ENCODE measurements at regions not wholly inside any gene's neighbourhood (a gene's known extent, or its start where the extent isn't known, plus 50 kb on each side); places are given as distances from the start of the nearest gene placed in this dataset.

DNA sequence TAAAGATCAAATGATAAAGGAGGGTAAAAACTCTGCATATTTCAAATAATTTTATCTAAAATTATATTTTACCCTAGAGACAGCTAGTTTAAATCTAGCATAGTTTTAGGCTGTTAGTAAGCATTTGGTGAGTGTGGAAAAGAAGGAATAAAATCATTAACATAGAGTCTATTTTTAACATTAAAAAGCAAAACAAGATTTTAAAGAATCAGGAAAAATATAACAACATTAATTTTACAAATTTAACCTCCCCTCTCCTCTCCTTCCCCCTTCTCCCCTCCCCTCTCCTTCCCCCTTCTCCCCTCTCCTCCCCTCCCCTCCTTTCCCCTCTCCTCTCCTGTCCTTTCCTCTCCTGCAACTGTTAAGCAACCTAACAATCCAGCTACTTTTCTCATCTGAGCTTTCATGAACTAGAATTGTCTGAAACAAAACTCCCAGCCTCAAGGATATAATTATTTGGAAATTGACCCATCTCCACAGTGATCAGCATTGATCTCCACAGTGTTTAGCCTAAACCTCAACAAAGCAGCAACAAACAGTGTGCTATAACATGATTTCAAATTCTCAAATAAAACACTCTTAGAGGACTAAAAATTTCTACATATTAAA is 293.2 kb downstream of the PPP1R3A start:
- H3K18ac ChIP-seq (ENCODE audit: low read length) = no peak overlapping the region
- H2BK12ac ChIP-seq (ENCODE audit: low read length) = no peak overlapping the region
- H3K27me3 ChIP-seq (ENCODE audit: insufficient read depth, low read length) = no peaks in the 10 kb centered on the region
- H4K91ac ChIP-seq (ENCODE audit: low read depth, low read length) = no peak overlapping the region
- no peak for DNase-seq
- H4K8ac ChIP-seq (ENCODE audit: low read depth, low read length) = no peak overlapping the region
- no peak overlapping the region for H2BK5ac ChIP-seq (ENCODE audit: low read depth, low read length, poor library complexity)
- H3K27ac ChIP-seq (ENCODE audit: low read depth, low read length) = no peak overlapping the region
- H3K79me1 ChIP-seq (ENCODE audit: low read length) = no peaks in the 10 kb centered on the region
- no peak overlapping the region for H4K12ac ChIP-seq (ENCODE audit: low read depth, low read length)
- H2AK5ac ChIP-seq (ENCODE audit: low read length) = no peak overlapping the region
- H3K14ac ChIP-seq (ENCODE audit: low read length) = no peak overlapping the region
- no peaks in the 10 kb centered on the region for H3K4me1 ChIP-seq (ENCODE audit: control insufficient read depth in 1 of 2, insufficient read depth in 2 of 2, low read length in 2 of 2)
- no peaks in the 10 kb centered on the region for H3K9me3 ChIP-seq (ENCODE audit: insufficient read depth, low read depth, low read length)
- no peak overlapping the region for H2AFZ ChIP-seq (ENCODE audit: insufficient read depth, low read length, poor library complexity)
- no peak overlapping the region for H2BK120ac ChIP-seq (ENCODE audit: insufficient read depth, low read length, poor library complexity)
- no peak overlapping the region for H3K4ac ChIP-seq (ENCODE audit: low read depth, low read length)
- H3K36me3 ChIP-seq (ENCODE audit: control insufficient read depth in 1 of 2, insufficient read depth in 2 of 2, low read length in 2 of 2) = no peaks in the 10 kb centered on the region
- H3K4me2 ChIP-seq (ENCODE audit: low read length) = no peak overlapping the region
- H3K4me3 ChIP-seq (ENCODE audit: low read depth, low read length) = no peak overlapping the region
- H3K23ac ChIP-seq (ENCODE audit: low read length) = no peak overlapping the region
- no peaks in the 10 kb centered on the region for H3K79me2 ChIP-seq (ENCODE audit: control insufficient read depth, insufficient read depth, low read length, poor library complexity)
- H3K9ac ChIP-seq (ENCODE audit: low read length) = no peak overlapping the region

DNA sequence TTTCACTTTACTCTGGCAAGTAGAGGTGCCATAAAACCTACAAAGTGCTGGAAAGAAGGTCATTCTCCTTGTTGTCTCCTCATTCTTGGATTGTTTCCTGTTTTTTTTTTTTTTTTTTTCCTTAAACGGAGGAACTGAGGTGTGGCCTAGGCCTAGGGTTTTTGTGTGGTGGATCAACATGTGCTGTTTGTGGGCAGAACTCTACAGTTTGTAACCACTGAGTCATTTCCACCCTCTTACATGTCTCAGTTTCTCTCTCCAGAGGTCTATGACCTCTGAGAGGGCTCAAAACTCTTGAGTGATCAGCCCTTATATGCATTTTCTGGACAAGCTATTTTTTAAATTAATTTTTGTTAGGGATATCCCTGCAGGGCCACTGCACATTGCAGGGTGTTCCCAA is 296.0 kb downstream of the PPP1R3A start:
- Histone ChIP-seq H3K4me2 (ENCODE audit: low read length) (no peak overlapping the region), H3K18ac (ENCODE audit: low read length) (no peak overlapping the region), H3K79me2 (ENCODE audit: control insufficient read depth, insufficient read depth, low read length, poor library complexity) (no peaks in the 10 kb centered on the region), H2BK12ac (ENCODE audit: low read length) (no peak overlapping the region), H3K4me3 (ENCODE audit: low read depth, low read length) (no peak overlapping the region), H3K9me3 (ENCODE audit: insufficient read depth, low read depth, low read length) (no peaks in the 10 kb centered on the region), H4K91ac (ENCODE audit: low read depth, low read length) (no peak overlapping the region), H3K9ac (ENCODE audit: low read length) (no peak overlapping the region), H3K79me1 (ENCODE audit: low read length) (no peaks in the 10 kb centered on the region), H2AFZ (ENCODE audit: insufficient read depth, low read length, poor library complexity) (no peak overlapping the region), H3K27me3 (ENCODE audit: insufficient read depth, low read length) (no peaks in the 10 kb centered on the region), H4K12ac (ENCODE audit: low read depth, low read length) (no peak overlapping the region), H3K23ac (ENCODE audit: low read length) (no peak overlapping the region), H3K14ac (ENCODE audit: low read length) (no peak overlapping the region), H3K4me1 (ENCODE audit: control insufficient read depth in 1 of 2, insufficient read depth in 2 of 2, low read length in 2 of 2) (no peaks in the 10 kb centered on the region), H4K8ac (ENCODE audit: low read depth, low read length) (no peak overlapping the region), H2BK120ac (ENCODE audit: insufficient read depth, low read length, poor library complexity) (no peak overlapping the region), H3K4ac (ENCODE audit: low read depth, low read length) (no peak overlapping the region), H3K27ac (ENCODE audit: low read depth, low read length) (no peak overlapping the region), H2BK5ac (ENCODE audit: low read depth, low read length, poor library complexity) (no peak overlapping the region), H2AK5ac (ENCODE audit: low read length) (no peak overlapping the region), H3K36me3 (ENCODE audit: control insufficient read depth in 1 of 2, insufficient read depth in 2 of 2, low read length in 2 of 2) (no peaks in the 10 kb centered on the region)
- DNase-seq = no peak
- no CpG with 5 or more reads among the region's 1 CpG for WGBS (ENCODE audit: extremely low coverage, insufficient coverage, insufficient read length)

DNA sequence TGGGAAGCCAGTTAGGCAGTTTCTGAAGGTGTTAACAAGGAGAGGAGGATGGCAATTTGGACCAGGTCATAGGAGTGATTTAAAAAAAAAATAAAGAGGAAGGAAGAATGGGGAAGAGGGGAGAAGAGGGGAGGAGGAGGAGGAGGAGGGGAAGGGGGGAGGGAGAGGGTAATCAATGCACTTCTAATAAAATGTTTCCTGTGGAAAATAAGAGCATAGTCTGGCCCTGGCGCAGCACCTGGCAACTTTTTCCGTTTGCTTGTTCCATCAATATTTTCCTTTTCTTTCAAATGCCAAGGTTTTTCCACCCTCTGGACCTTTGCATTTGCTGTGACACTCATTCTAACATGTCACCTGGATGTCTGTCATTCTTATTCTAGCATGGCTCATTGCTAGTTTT is 308.2 kb downstream of the PPP1R3A start:
- no peak overlapping the region for H3K9ac ChIP-seq (ENCODE audit: low read length)
- H2BK12ac ChIP-seq (ENCODE audit: low read length) = no peak overlapping the region
- no peak overlapping the region for H2BK5ac ChIP-seq (ENCODE audit: low read depth, low read length, poor library complexity)
- H3K4me2 ChIP-seq (ENCODE audit: low read length) = no peak overlapping the region
- no peaks in the 10 kb centered on the region for H3K79me2 ChIP-seq (ENCODE audit: control insufficient read depth, insufficient read depth, low read length, poor library complexity)
- H3K14ac ChIP-seq (ENCODE audit: low read length) = no peak overlapping the region
- no peak overlapping the region for H2AK5ac ChIP-seq (ENCODE audit: low read length)
- H3K4ac ChIP-seq (ENCODE audit: low read depth, low read length) = no peak overlapping the region
- H2AFZ ChIP-seq (ENCODE audit: insufficient read depth, low read length, poor library complexity) = no peak overlapping the region
- H3K79me1 ChIP-seq (ENCODE audit: low read length) = no peaks in the 10 kb centered on the region
- no peak overlapping the region for H3K18ac ChIP-seq (ENCODE audit: low read length)
- no peaks in the 10 kb centered on the region for H3K36me3 ChIP-seq (ENCODE audit: control insufficient read depth in 1 of 2, insufficient read depth in 2 of 2, low read length in 2 of 2)
- no peak overlapping the region for H4K91ac ChIP-seq (ENCODE audit: low read depth, low read length)
- H4K12ac ChIP-seq (ENCODE audit: low read depth, low read length) = no peak overlapping the region
- DNase-seq = no peak
- H2BK120ac ChIP-seq (ENCODE audit: insufficient read depth, low read length, poor library complexity) = no peak overlapping the region
- no peak overlapping the region for H3K27ac ChIP-seq (ENCODE audit: low read depth, low read length)
- H3K4me1 ChIP-seq (ENCODE audit: control insufficient read depth in 1 of 2, insufficient read depth in 2 of 2, low read length in 2 of 2) = no peaks in the 10 kb centered on the region
- no peaks in the 10 kb centered on the region for H3K9me3 ChIP-seq (ENCODE audit: insufficient read depth, low read depth, low read length)
- H3K23ac ChIP-seq (ENCODE audit: low read length) = no peak overlapping the region
- H3K27me3 ChIP-seq (ENCODE audit: insufficient read depth, low read length) = no peaks in the 10 kb centered on the region
- H3K4me3 ChIP-seq (ENCODE audit: low read depth, low read length) = no peak overlapping the region
- no CpG with 5 or more reads among the region's 2 CpGs for WGBS (ENCODE audit: extremely low coverage, insufficient coverage, insufficient read length)
- H4K8ac ChIP-seq (ENCODE audit: low read depth, low read length) = no peak overlapping the region

DNA sequence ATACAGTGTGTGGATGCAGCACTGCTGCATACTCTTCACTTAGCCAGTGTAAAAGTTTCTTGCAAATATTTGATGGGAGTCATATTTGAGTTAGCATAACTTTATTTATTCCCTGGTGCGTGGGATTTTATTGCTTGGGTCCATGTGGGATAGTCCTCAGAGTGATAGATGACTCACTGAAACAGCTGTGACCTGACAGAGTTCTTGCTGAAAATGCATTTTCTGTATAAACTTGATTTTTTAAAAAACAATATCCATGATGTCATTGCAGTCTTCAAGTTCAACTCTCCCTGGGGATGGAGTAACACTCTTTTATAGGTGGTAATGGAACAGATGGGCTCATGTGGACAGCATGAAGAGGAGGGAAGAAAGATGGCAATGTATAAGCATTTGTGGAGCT is 310.0 kb downstream of the PPP1R3A start:
- H3K4me3 ChIP-seq (ENCODE audit: low read depth, low read length) = no peak overlapping the region
- no peak overlapping the region for H3K9ac ChIP-seq (ENCODE audit: low read length)
- no peak overlapping the region for H3K14ac ChIP-seq (ENCODE audit: low read length)
- no peak overlapping the region for H3K27ac ChIP-seq (ENCODE audit: low read depth, low read length)
- no peak overlapping the region for H2BK5ac ChIP-seq (ENCODE audit: low read depth, low read length, poor library complexity)
- DNase-seq = no peak
- no peak overlapping the region for H2AFZ ChIP-seq (ENCODE audit: insufficient read depth, low read length, poor library complexity)
- H3K27me3 ChIP-seq (ENCODE audit: insufficient read depth, low read length) = no peaks in the 10 kb centered on the region
- WGBS (ENCODE audit: extremely low coverage, insufficient coverage, insufficient read length) = no CpG with 5 or more reads among the region's 1 CpG
- no peak overlapping the region for H3K4me2 ChIP-seq (ENCODE audit: low read length)
- H3K36me3 ChIP-seq (ENCODE audit: control insufficient read depth in 1 of 2, insufficient read depth in 2 of 2, low read length in 2 of 2) = no peaks in the 10 kb centered on the region
- no peaks in the 10 kb centered on the region for H3K79me2 ChIP-seq (ENCODE audit: control insufficient read depth, insufficient read depth, low read length, poor library complexity)
- no peak overlapping the region for H2BK120ac ChIP-seq (ENCODE audit: insufficient read depth, low read length, poor library complexity)
- H4K91ac ChIP-seq (ENCODE audit: low read depth, low read length) = no peak overlapping the region
- no peak overlapping the region for H3K4ac ChIP-seq (ENCODE audit: low read depth, low read length)
- no peaks in the 10 kb centered on the region for H3K4me1 ChIP-seq (ENCODE audit: control insufficient read depth in 1 of 2, insufficient read depth in 2 of 2, low read length in 2 of 2)
- H4K12ac ChIP-seq (ENCODE audit: low read depth, low read length) = no peak overlapping the region
- H3K9me3 ChIP-seq (ENCODE audit: insufficient read depth, low read depth, low read length) = no peaks in the 10 kb centered on the region
- no peak overlapping the region for H2BK12ac ChIP-seq (ENCODE audit: low read length)
- no peak overlapping the region for H2AK5ac ChIP-seq (ENCODE audit: low read length)
- no peak overlapping the region for H3K23ac ChIP-seq (ENCODE audit: low read length)
- H3K18ac ChIP-seq (ENCODE audit: low read length) = no peak overlapping the region
- H4K8ac ChIP-seq (ENCODE audit: low read depth, low read length) = no peak overlapping the region
- no peaks in the 10 kb centered on the region for H3K79me1 ChIP-seq (ENCODE audit: low read length)
